Neural cell (in vitro differentiated cells): ENCODE measurements at regions not wholly inside any gene's neighbourhood (a gene's known extent, or its start where the extent isn't known, plus 50 kb on each side); places are given as distances from the start of the nearest gene placed in this dataset.

Experiments used
- CTCF ChIP-seq: fragments of 450-650 bp; IDR thresholded peaks from 2 replicates; pipeline ENCODE4 v1.5.1; 2014; ENCODE audit warnings: antibody characterized with exemption, mild to moderate bottlenecking, moderate library complexity; ENCODE audit not compliant: poor library complexity, severe bottlenecking
- EP300 ChIP-seq: fragments of 450-650 bp; conservative IDR thresholded peaks from 2 replicates; pipeline ENCODE4 v1.6.1; 2014; ENCODE audit warnings: antibody characterized with exemption, mild to moderate bottlenecking, moderate library complexity; ENCODE audit not compliant: poor library complexity, severe bottlenecking
- EZH2 ChIP-seq: fragments of 200-600, 300-800 bp; shearing (Covaris generic), sonication (generic); IDR thresholded peaks from 2 replicates; pipeline ENCODE4 v1.6.1; 2014; ENCODE audit warnings: antibody characterized with exemption, low read length, borderline replicate concordance, mild to moderate bottlenecking; ENCODE audit not compliant: insufficient read depth, poor library complexity, severe bottlenecking
- POLR2AphosphoS5 ChIP-seq: IDR thresholded peaks from 2 replicates; pipeline ENCODE4 v1.6.1; 2012
- SMC3 ChIP-seq: fragments of 450-650 bp; conservative IDR thresholded peaks from 2 replicates; pipeline ENCODE4 v1.6.1; 2014; ENCODE audit warnings: antibody characterized with exemption, mild to moderate bottlenecking, moderate library complexity; ENCODE audit not compliant: poor library complexity
- TAF1 ChIP-seq: IDR thresholded peaks from 2 replicates; pipeline ENCODE4 v1.6.1; 2012; ENCODE audit warnings: low read depth

GRCh38 chr20:48467622-48468021, 360.2 kb downstream of the PREX1 start:
- TF ChIP-seq CTCF = no peak
- TF ChIP-seq POLR2AphosphoS5 = no peak
- TF ChIP-seq EZH2 = no peak
- TF ChIP-seq EP300 = no peak
- TF ChIP-seq SMC3 = no peak
- TF ChIP-seq TAF1 = no peak
